ENCODE measurements at regions not wholly inside any gene's neighbourhood (a gene's known extent, or its start where the extent isn't known, plus 50 kb on each side); places are given as distances from the start of the nearest gene placed in this dataset.

- Histone ChIP-seq H3K4me3 (no peak overlapping the region), H3K9ac (ENCODE audit: insufficient read depth in 1 of 2, low read length in 2 of 2) (no peak overlapping the region), H3K9me3 (ENCODE audit: control insufficient read depth in 4 of 4, insufficient read depth in 3 of 4, low read length in 3 of 4) (no peaks in the 10 kb centered on the region), H3K27me3 (ENCODE audit: control insufficient read depth in 3 of 3, insufficient read depth in 3 of 3, low read length in 2 of 3) (no peaks in the 10 kb centered on the region), H3K4me1 (ENCODE audit: control insufficient read depth in 5 of 5, insufficient read depth in 5 of 5, low read length in 5 of 5) (no peaks in the 10 kb centered on the region), H3K27ac (ENCODE audit: low read depth in 1 of 2, low read length in 1 of 2) (no peak overlapping the region), H3K36me3 (ENCODE audit: control insufficient read depth in 4 of 4, insufficient read depth in 4 of 4, low read length in 4 of 4) (no peaks in the 10 kb centered on the region)
- WGBS, 2 donors = 68 to 74% methylated on average over 1 of the region's 1 CpG
- DNase-seq (no peak), ATAC-seq (ENCODE audit: insufficient read depth, low FRiP score) (no peak)
- TF ChIP-seq CTCF (IDR thresholded peaks at IDR 0.05; ENCODE audit: control extremely low read depth, extremely low read depth) = no peak
Measured at GRCh38 chr6:54640911-54641310, 205.7 kb upstream of the FAM83B start.

GRCh38 chr6:54646069-54646950, 200.3 kb upstream of the FAM83B start:
- no peak overlapping the region for H3K9ac ChIP-seq (ENCODE audit: insufficient read depth in 1 of 2, low read length in 2 of 2)
- peaks cover 0 to 1% (median 0%) of the 10 kb centered on the region in 5 donors for H3K4me1 ChIP-seq (ENCODE audit: control insufficient read depth in 5 of 5, insufficient read depth in 5 of 5, low read length in 5 of 5)
- peak in 2 of 3 donors; percentile 19 to 25 for DNase-seq
- 43 to 52% methylated on average over 4 of the region's 4 CpGs for WGBS, 2 donors
- no peak overlapping the region for H3K4me3 ChIP-seq
- H3K27ac ChIP-seq (ENCODE audit: low read depth in 1 of 2, low read length in 1 of 2) = no peak overlapping the region
- no peak for ATAC-seq (ENCODE audit: insufficient read depth, low FRiP score)
- H3K36me3 ChIP-seq (ENCODE audit: control insufficient read depth in 4 of 4, insufficient read depth in 4 of 4, low read length in 4 of 4) = no peaks in the 10 kb centered on the region
- H3K9me3 ChIP-seq (ENCODE audit: control insufficient read depth in 4 of 4, insufficient read depth in 3 of 4, low read length in 3 of 4) = no peaks in the 10 kb centered on the region
- no peak for TF ChIP-seq CTCF (IDR thresholded peaks at IDR 0.05; ENCODE audit: control extremely low read depth, extremely low read depth)
- H3K27me3 ChIP-seq (ENCODE audit: control insufficient read depth in 3 of 3, insufficient read depth in 3 of 3, low read length in 2 of 3) = no peaks in the 10 kb centered on the region

- ATAC-seq (ENCODE audit: insufficient read depth, low FRiP score) (no peak), DNase-seq (no peak)
- Histone ChIP-seq H3K9ac (ENCODE audit: insufficient read depth in 1 of 2, low read length in 2 of 2) (no peak overlapping the region), H3K27me3 (ENCODE audit: control insufficient read depth in 3 of 3, insufficient read depth in 3 of 3, low read length in 2 of 3) (no peaks in the 10 kb centered on the region), H3K4me3 (no peak overlapping the region), H3K4me1 (ENCODE audit: control insufficient read depth in 5 of 5, insufficient read depth in 5 of 5, low read length in 5 of 5) (peaks cover 0 to 1% (median 0%) of the 10 kb centered on the region in 5 donors), H3K27ac (ENCODE audit: low read depth in 1 of 2, low read length in 1 of 2) (no peak overlapping the region), H3K36me3 (ENCODE audit: control insufficient read depth in 4 of 4, insufficient read depth in 4 of 4, low read length in 4 of 4) (no peaks in the 10 kb centered on the region), H3K9me3 (ENCODE audit: control insufficient read depth in 4 of 4, insufficient read depth in 3 of 4, low read length in 3 of 4) (no peaks in the 10 kb centered on the region)
- 76 to 79% methylated on average over 8 of the region's 8 CpGs for WGBS, 2 donors
- TF ChIP-seq CTCF (IDR thresholded peaks at IDR 0.05; ENCODE audit: control extremely low read depth, extremely low read depth) = no peak
Measured at GRCh38 chr6:54646951-54647664, 199.5 kb upstream of the FAM83B start.
